Fibroblast of gingiva (primary cell): ENCODE measurements at regions not wholly inside any gene's neighbourhood (a gene's known extent, or its start where the extent isn't known, plus 50 kb on each side); places are given as distances from the start of the nearest gene placed in this dataset.
"Not testable (repeated sequence)": the region's sequence is repeated elsewhere in the genome, so short reads cannot be mapped to it uniquely, and the experiment has no call there.

Experiments
- DNase-seq: peaks from one replicate; pipeline ENCODE4 v3.0.0-alpha.2; 2011; ENCODE audit warnings: low read depth

DNA sequence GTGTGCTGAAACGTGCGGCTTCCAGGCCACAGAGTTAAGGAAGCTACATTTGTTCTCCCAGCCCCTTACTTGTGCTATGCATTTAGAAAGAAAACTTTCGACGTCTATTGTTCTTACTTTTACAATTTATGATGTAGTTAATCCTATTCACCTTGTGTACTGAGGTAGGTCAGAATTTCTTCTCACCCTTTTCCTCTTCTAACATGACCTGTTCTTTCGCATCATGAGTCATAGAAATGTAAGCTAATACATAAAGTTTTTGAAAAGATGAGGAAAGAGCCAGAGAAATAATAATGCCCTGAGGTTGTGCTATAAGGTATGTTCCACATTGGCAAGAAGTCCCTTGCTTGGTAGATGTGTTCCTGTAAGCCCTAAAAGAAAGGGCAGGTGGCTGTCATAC is 298.3 kb downstream of the TRIML1 start:
- no peak for DNase-seq

DNA sequence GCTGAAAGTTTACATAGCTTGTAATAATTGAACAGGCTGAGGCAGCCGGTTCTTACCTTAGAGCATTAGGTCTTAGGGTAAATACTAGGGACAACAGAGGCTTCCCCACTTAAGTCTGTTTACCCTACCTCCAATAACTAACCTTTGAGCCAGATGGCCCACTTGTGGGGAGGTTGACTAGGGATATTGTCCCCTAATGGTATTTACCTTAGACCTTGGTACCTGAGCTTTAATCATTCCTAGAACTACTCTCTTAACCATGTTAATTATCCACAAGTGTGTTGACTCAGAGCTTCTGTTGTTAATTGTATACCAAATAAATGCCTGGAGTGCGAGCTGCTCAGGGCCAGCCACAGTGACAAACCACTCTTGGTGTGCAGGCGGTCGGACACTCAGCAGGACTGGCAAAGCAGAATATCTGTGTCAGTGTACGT is 299.2 kb downstream of the TRIML1 start:
- DNase-seq: not testable (repeated sequence)

DNA sequence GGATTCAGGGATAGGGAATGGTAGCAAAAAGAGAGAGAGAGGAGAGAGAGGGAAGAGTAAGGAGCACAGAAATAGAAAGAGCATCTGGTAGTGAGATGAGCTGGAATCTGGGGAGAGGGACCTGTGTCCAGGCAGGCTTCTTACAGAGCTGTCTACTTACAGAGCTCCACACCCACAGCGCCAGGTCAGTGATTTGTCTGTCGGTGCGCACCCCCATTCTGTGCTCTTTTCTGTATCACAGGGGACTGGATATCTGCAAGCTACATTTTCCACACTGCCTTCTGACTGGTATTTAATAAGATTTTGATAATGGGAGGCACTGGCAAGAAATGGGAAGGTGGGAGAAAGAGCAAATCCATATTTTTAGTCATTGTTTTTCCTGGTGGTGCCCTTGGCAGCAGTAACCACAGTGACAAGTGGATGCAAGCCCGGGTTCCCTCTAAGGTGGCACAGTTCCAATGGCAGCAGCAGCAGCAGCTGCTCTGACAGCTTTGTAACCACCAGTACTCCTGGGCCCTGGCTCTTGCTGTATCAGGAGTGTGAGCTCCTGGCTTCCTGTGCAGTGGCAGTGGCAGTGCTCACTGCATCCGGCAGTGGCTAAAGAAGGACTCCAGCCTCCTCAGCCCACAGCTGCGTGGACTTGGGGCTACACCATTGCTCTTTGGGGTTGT is 300.5 kb downstream of the TRIML1 start:
- DNase-seq: no peak

GRCh38 chr4:188444500-188444899 is 305.3 kb downstream of the TRIML1 start:
- no peak for DNase-seq

DNA sequence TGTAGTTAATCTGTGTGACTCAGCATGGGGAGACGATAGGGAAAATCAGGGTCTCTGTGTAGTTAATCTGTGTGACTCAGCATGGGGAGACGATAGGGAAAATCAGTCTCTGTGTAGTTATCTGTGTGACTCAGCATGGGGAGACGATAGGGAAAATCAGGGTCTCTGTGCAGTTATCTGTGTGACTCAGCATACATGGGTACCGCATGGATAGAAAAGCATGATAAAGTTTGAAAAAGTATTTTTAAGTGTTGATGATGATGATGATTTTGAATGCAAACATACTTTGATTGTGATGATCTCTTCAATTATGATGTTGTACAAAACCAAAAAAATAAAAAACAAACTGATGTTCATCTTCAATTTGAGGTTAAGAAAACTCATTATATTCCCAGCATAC is 309.8 kb downstream of the TRIML1 start:
- not testable (repeated sequence) for DNase-seq

GRCh38 chr4:188450571-188450970 is 311.3 kb downstream of the TRIML1 start:
- DNase-seq: no peak

DNA sequence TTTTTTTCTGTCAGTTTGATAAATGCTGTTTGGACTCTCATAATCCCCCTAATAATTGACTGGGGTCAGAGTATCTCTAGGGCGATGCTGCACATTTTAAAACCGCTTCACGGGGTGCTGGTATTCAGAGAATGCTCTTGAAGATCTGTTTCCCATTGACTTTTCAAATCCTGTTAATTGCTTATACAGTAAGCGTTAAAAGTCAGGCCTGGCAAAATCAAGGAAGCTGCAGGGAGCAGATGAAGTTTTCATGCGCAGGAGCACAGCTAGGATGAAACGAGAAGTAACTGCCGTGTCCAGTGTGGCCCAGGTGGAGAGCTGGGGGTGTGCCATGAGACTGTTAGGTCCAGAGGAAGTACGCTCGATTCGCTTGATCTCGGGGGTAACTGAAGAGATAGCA is 312.9 kb downstream of the TRIML1 start:
- DNase-seq: no peak

DNA sequence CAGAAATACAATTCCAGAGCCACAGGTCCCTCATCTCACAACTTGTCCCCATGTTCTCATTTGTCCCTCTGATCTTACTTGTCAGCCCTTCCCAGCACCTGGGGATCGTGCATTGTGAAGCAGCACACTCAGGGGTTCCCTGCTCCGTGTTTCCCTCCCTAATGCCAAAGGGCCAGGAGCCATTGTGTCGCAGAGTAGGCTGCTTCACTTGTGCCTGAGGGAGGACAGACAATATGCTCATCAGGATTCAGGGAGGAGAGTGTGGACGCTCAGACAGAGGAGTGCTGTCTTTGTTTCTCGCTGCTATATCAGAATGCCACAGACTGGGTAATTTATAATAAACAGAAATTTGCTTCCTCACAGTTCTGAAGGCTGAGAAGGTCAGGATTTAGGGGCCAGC is 315.3 kb downstream of the TRIML1 start:
- no peak for DNase-seq

- no peak for DNase-seq
Observed at GRCh38 chr4:188455062-188455752, 316.0 kb downstream of the TRIML1 start.

GRCh38 chr4:188459381-188459780 is 320.1 kb downstream of the TRIML1 start:
- DNase-seq: no peak

- no peak for DNase-seq
Observed at GRCh38 chr4:188463909-188464308, 324.7 kb downstream of the TRIML1 start.

GRCh38 chr4:188466001-188466400 is 326.8 kb downstream of the TRIML1 start:
- no peak for DNase-seq

GRCh38 chr4:188484256-188484655 is 345.0 kb downstream of the TRIML1 start:
- no peak for DNase-seq

GRCh38 chr4:188485906-188486305 is 346.7 kb downstream of the TRIML1 start:
- no peak for DNase-seq

DNA sequence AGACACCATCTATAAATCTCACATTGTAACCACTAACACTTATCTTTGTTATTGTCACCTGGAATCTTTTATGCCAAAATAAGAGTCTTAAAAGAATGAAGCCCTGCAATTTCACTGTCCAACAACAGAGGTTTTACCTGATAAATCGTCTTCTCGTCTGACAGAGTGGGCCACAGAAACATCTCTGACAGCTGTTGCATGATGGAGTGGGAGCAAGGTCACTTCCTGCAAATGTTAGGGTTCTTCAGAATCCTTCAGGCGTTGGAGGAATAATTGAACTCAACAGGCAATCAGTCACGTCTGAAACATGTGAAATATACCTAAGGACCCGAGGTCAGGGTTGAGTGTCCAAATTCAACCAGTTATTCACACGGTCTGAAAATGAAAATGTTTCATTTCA is 353.6 kb downstream of the TRIML1 start:
- no peak for DNase-seq

- no peak for DNase-seq
Observed at GRCh38 chr4:188495169-188495568, 355.9 kb downstream of the TRIML1 start.

- DNase-seq: no peak
Observed at GRCh38 chr4:188511431-188511830, 372.2 kb downstream of the TRIML1 start.

- no peak for DNase-seq
Observed at GRCh38 chr4:188532751-188533150, 393.5 kb downstream of the TRIML1 start.

GRCh38 chr4:188534297-188534696 is 395.1 kb downstream of the TRIML1 start:
- no peak for DNase-seq

DNA sequence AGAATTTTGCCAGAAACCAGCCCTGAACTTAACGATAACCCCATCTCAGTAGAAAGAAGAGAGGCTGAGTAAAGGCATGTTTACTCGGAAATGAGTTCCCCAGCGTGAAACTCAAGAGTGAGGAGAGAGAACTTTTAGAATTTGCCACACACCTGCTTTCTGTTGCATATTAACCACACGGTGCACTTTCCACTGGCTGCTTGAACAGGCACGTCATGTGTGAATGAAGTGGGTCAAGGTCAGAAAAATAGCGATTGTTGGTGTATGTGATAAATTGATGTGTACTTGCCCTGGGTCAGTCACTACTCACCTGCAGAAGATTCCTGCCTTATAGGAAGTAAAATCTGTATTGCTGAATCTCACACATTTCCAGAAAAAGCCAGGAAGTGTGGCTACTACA is 395.7 kb downstream of the TRIML1 start:
- no peak for DNase-seq

- DNase-seq: no peak
Observed at GRCh38 chr4:188536826-188537225, 397.6 kb downstream of the TRIML1 start.

DNA sequence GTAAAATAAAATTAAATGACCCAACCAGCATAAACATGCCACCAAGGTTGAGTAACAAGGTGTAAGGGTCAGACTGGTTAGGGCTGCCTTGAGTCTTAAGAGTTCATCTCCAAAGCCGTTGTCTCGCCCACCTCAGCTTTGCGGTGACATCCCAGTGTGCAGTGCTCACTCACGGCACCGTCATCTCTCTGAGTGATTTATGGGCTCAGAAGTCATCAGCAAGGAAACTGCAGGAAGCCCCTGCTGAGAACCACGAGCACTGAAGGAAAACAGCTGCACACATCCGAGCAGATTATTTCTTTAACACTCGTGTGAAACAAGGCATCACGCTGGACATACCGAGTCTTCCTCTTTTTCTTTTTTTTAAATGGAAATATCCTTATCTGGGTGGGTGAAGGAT is 411.1 kb downstream of the TRIML1 start:
- no peak for DNase-seq

- DNase-seq: no peak
Observed at GRCh38 chr4:188551156-188551555, 411.9 kb downstream of the TRIML1 start.

DNA sequence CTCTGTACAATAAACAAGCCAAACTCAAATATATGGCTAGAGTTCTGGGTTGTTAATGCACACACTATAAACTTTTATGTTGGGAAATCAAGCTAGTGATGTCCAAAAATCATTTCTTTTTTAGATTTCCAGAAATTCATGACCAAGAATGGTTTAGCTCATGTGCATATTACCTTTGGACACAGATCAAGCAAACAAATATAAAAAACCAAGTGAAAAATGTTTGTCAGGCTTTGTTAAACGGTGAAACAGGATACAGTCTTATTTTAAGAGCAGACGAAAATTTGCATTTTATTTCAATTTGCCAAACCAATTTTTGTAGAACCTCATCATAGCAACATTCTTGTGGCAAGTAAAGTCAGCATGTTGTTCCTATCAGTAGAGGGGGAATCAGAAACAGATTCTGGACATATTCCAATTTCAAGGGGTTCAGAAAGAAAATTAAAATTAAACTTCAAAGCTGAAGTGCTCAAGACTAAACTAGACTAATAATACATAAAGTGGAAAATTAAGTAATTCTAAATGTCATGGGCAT is 413.6 kb downstream of the TRIML1 start:
- no peak for DNase-seq
